Activated T-helper 17 cell treated with anti-CD3 and anti-CD28 coated beads, Interleukin-2, amount 50 U/mL, for 72 hours (primary cell): ENCODE measurements at regions not wholly inside any gene's neighbourhood (a gene's known extent, or its start where the extent isn't known, plus 50 kb on each side); places are given as distances from the start of the nearest gene placed in this dataset.

ENCODE experiments used
- ATAC-seq: fragments of 150-1000 bp; cut with Tn5 transposase; replicated peaks from 2 replicates; pipeline ENCODE4 v1.10.0; 2021; ENCODE audit warnings: mild to moderate bottlenecking, moderate library complexity
- H3K27ac Mint-ChIP-seq: one replicate; pipeline ENCODE4 v1.8.0; 2022; ENCODE audit warnings: mixed read lengths
- H3K27me3 Mint-ChIP-seq: one replicate; pipeline ENCODE4 v1.8.0; 2022; ENCODE audit warnings: mixed read lengths
- H3K36me3 Mint-ChIP-seq: one replicate; pipeline ENCODE4 v1.8.0; 2022; ENCODE audit warnings: low read depth, mild to moderate bottlenecking, mixed read lengths
- H3K4me1 Mint-ChIP-seq: one replicate; pipeline ENCODE4 v1.8.0; 2022; ENCODE audit warnings: mixed read lengths
- H3K4me3 Mint-ChIP-seq: one replicate; pipeline ENCODE4 v1.8.0; 2022; ENCODE audit warnings: mild to moderate bottlenecking, mixed read lengths
- H3K9me3 Mint-ChIP-seq: one replicate; pipeline ENCODE4 v1.8.0; 2022; ENCODE audit warnings: mixed read lengths

- no peak for ATAC-seq
- H3K9me3 Mint-ChIP-seq, result peaks cover 13% of the 10 kb centered on the region
- no peak overlapping the region for H3K4me3 Mint-ChIP-seq
- no peaks in the 10 kb centered on the region for H3K27me3 Mint-ChIP-seq
- H3K27ac Mint-ChIP-seq, result no peak overlapping the region
- H3K36me3 Mint-ChIP-seq, result no peaks in the 10 kb centered on the region
- H3K4me1 Mint-ChIP-seq, result no peaks in the 10 kb centered on the region
Observed at GRCh38 chr1:216826214-216826613, 103.0 kb upstream of the ESRRG start.

- Mint-ChIP-seq H3K36me3 (no peaks in the 10 kb centered on the region), H3K9me3 (peaks cover 13% of the 10 kb centered on the region), H3K27ac (no peak overlapping the region), H3K27me3 (no peaks in the 10 kb centered on the region), H3K4me1 (no peaks in the 10 kb centered on the region), H3K4me3 (no peak overlapping the region)
- no peak for ATAC-seq
Observed at GRCh38 chr1:216825557-216825956, 102.3 kb upstream of the ESRRG start.

DNA sequence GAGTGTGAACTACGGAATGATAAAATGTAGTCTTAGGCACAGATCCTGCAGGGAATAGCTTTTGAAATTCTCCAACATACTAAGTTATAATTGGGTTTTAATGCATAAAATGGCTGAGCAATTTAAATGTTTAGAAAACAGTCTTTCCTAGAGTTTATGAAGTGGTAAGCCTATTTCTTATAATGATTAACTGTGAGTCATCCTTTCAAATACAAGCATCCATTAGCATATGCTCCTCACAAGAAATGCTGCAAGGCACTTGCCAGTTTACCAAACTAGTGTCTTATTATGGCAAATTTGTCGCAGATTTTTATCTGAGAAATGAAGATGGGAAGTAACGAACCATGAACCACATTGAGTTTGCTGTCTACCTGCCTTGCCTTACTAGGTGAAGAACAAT is 101.3 kb upstream of the ESRRG start:
- no peak for ATAC-seq
- peaks cover 16% of the 10 kb centered on the region for H3K9me3 Mint-ChIP-seq
- H3K27ac Mint-ChIP-seq, result no peak overlapping the region
- H3K36me3 Mint-ChIP-seq, result no peaks in the 10 kb centered on the region
- H3K4me3 Mint-ChIP-seq, result no peak overlapping the region
- H3K27me3 Mint-ChIP-seq, result no peaks in the 10 kb centered on the region
- no peaks in the 10 kb centered on the region for H3K4me1 Mint-ChIP-seq

- H3K36me3 Mint-ChIP-seq, result no peaks in the 10 kb centered on the region
- ATAC-seq, result no peak
- no peak overlapping the region for H3K27ac Mint-ChIP-seq
- H3K4me1 Mint-ChIP-seq, result no peaks in the 10 kb centered on the region
- no peak overlapping the region for H3K4me3 Mint-ChIP-seq
- peaks cover 17% of the 10 kb centered on the region for H3K9me3 Mint-ChIP-seq
- H3K27me3 Mint-ChIP-seq, result no peaks in the 10 kb centered on the region
Observed at GRCh38 chr1:216823731-216824130, 100.5 kb upstream of the ESRRG start.

- Mint-ChIP-seq H3K4me1 (no peaks in the 10 kb centered on the region), H3K27me3 (no peaks in the 10 kb centered on the region), H3K36me3 (no peaks in the 10 kb centered on the region), H3K4me3 (no peak overlapping the region), H3K9me3 (peaks cover 18% of the 10 kb centered on the region), H3K27ac (no peak overlapping the region)
- no peak for ATAC-seq
Observed at GRCh38 chr1:216822480-216822879, 99.3 kb upstream of the ESRRG start.

DNA sequence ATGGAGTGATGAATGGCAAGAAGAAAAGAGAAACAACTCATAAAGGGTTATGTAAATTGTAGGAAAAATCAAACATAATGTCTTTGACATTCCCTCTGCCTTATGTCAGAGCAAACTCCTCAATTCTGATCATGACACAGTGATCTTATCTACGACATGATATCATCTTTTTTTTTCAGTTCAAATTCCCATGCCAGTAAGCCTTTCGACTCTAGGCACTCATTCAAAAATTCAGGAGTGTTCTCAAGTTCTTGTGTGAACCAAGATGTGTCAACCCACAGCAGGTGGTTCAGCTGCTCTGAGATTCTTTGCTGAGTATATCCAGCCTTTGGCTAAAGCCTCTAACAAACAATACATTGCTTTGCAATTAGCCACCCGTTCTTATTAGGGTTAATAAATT is 97.1 kb upstream of the ESRRG start:
- H3K27me3 Mint-ChIP-seq, result no peaks in the 10 kb centered on the region
- no peak overlapping the region for H3K4me3 Mint-ChIP-seq
- no peak overlapping the region for H3K27ac Mint-ChIP-seq
- peaks cover 12% of the 10 kb centered on the region for H3K9me3 Mint-ChIP-seq
- no peak for ATAC-seq
- no peaks in the 10 kb centered on the region for H3K4me1 Mint-ChIP-seq
- no peaks in the 10 kb centered on the region for H3K36me3 Mint-ChIP-seq

- Mint-ChIP-seq H3K4me3 (no peak overlapping the region), H3K36me3 (no peaks in the 10 kb centered on the region), H3K9me3 (peaks cover 7% of the 10 kb centered on the region), H3K4me1 (no peaks in the 10 kb centered on the region), H3K27me3 (no peaks in the 10 kb centered on the region), H3K27ac (no peak overlapping the region)
- no peak for ATAC-seq
Observed at GRCh38 chr1:216818284-216818683, 95.1 kb upstream of the ESRRG start.

- H3K36me3 Mint-ChIP-seq, result no peaks in the 10 kb centered on the region
- no peak overlapping the region for H3K4me3 Mint-ChIP-seq
- H3K9me3 Mint-ChIP-seq, result peaks cover 7% of the 10 kb centered on the region
- no peaks in the 10 kb centered on the region for H3K27me3 Mint-ChIP-seq
- H3K27ac Mint-ChIP-seq, result no peak overlapping the region
- ATAC-seq, result no peak
- no peaks in the 10 kb centered on the region for H3K4me1 Mint-ChIP-seq
Observed at GRCh38 chr1:216815260-216816131, 92.3 kb upstream of the ESRRG start.

DNA sequence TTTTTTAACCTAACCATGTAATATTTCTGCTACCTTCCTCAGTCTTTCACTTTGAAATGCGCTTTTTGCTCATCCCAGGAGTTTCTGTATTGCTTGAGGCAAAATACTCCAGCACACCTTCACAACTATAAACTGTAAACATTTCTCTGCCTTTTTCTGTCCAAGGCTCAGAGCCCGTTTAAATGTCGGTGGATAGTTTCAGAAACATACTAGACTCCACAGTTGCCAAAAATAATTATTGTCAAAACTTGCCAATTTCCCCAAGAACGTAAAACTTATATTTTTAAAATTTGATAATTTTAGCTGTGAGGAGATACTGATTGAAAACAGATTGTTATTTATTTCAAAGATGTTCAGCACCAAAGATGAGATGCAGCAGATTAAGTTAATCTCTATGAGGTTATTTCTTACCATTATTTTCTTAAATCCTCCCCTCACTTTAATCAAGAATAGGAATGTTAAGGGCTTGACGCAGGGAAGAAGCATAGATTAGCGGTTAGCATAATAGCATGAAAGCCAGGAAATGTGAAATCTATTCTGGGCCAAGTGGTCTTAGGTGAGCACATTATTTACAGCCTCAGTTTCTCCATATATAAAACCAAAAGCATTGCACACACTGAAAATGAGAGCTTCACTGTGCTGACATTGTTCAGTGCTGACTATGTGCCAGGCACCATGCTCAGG is 91.5 kb upstream of the ESRRG start:
- no peak for ATAC-seq
- no peak overlapping the region for H3K4me3 Mint-ChIP-seq

GRCh38 chr1:216812966-216813365 is 89.7 kb upstream of the ESRRG start:
- H3K4me3 Mint-ChIP-seq, result no peak overlapping the region
- no peaks in the 10 kb centered on the region for H3K9me3 Mint-ChIP-seq
- no peaks in the 10 kb centered on the region for H3K4me1 Mint-ChIP-seq
- no peak overlapping the region for H3K27ac Mint-ChIP-seq
- H3K27me3 Mint-ChIP-seq, result no peaks in the 10 kb centered on the region
- H3K36me3 Mint-ChIP-seq, result no peaks in the 10 kb centered on the region
- no peak for ATAC-seq

More for the DNA sequence above, 91.5 kb upstream of the ESRRG start:
- peaks cover 6% of the 10 kb centered on the region for H3K9me3 Mint-ChIP-seq
- no peaks in the 10 kb centered on the region for H3K4me1 Mint-ChIP-seq
- H3K36me3 Mint-ChIP-seq, result no peaks in the 10 kb centered on the region
- no peaks in the 10 kb centered on the region for H3K27me3 Mint-ChIP-seq
- H3K27ac Mint-ChIP-seq, result no peak overlapping the region

GRCh38 chr1:216809649-216810048 is 86.4 kb upstream of the ESRRG start:
- Mint-ChIP-seq H3K4me3 (no peak overlapping the region), H3K9me3 (no peaks in the 10 kb centered on the region), H3K4me1 (no peaks in the 10 kb centered on the region), H3K27me3 (no peaks in the 10 kb centered on the region), H3K27ac (no peak overlapping the region), H3K36me3 (no peaks in the 10 kb centered on the region)
- ATAC-seq, result no peak

DNA sequence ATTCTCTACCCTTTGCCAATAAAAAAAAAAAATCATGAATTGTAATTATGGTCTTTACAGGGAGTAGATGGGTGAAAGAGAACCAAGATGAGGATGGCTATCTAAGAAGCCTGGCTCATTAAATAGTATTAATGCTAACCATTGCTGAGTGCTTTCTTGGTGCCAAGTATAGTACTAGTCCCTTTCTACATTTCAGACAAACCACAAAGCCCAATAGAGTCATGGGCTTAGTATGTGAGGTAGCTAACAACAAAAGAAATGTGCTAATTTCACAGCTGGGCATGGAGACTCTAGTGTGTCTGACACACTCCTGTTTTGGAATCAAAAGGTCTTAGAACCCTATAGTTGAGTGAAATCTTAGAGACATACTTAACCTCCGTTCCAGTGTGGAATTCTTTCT is 84.5 kb upstream of the ESRRG start:
- Mint-ChIP-seq H3K27ac (no peak overlapping the region), H3K36me3 (no peaks in the 10 kb centered on the region), H3K9me3 (no peaks in the 10 kb centered on the region), H3K4me3 (no peak overlapping the region), H3K4me1 (no peaks in the 10 kb centered on the region), H3K27me3 (no peaks in the 10 kb centered on the region)
- no peak for ATAC-seq

DNA sequence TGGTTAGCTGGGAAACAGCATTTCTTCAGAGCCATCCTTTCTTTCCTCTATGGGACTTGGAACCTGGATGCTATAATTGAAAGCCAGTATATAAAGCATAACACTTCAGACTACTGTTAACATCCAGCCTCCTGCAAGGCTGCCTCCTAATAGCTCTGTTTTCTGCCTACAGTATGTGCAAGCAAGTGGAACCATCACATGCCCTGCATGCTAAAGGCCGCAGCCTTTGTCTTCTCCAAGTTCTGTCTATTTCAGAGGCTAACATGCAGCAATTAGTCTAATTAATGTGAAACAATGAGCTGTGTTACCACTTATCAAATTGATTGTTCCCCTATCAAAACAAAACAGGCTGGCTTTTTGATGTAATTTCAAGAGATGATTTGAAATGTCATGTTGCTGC is 82.7 kb upstream of the ESRRG start:
- H3K27me3 Mint-ChIP-seq, result no peaks in the 10 kb centered on the region
- H3K9me3 Mint-ChIP-seq, result no peaks in the 10 kb centered on the region
- H3K4me1 Mint-ChIP-seq, result no peaks in the 10 kb centered on the region
- no peak overlapping the region for H3K27ac Mint-ChIP-seq
- H3K4me3 Mint-ChIP-seq, result no peak overlapping the region
- ATAC-seq, result no peak
- no peaks in the 10 kb centered on the region for H3K36me3 Mint-ChIP-seq

GRCh38 chr1:216805233-216805632 is 82.0 kb upstream of the ESRRG start:
- Mint-ChIP-seq H3K9me3 (no peaks in the 10 kb centered on the region), H3K36me3 (no peaks in the 10 kb centered on the region), H3K4me1 (no peaks in the 10 kb centered on the region), H3K27me3 (no peaks in the 10 kb centered on the region), H3K27ac (no peak overlapping the region), H3K4me3 (no peak overlapping the region)
- ATAC-seq, result no peak

GRCh38 chr1:216804111-216804510 is 80.9 kb upstream of the ESRRG start:
- Mint-ChIP-seq H3K9me3 (peaks cover 4% of the 10 kb centered on the region), H3K4me1 (no peaks in the 10 kb centered on the region), H3K27me3 (no peaks in the 10 kb centered on the region), H3K27ac (no peak overlapping the region), H3K4me3 (no peak overlapping the region), H3K36me3 (no peaks in the 10 kb centered on the region)
- ATAC-seq, result no peak
